BLaER1 treated with 17β-estradiol and CSF1 and Interleukin-3, amounts not matched to agents 10 nM and 100 nM (cell line): ENCODE measurements at regions not wholly inside any gene's neighbourhood (a gene's known extent, or its start where the extent isn't known, plus 50 kb on each side); places are given as distances from the start of the nearest gene placed in this dataset.

Experiments
- H3K27ac ChIP-seq, 11 experiments: shearing (Covaris generic); formaldehyde crosslinking; 2 replicates each; pipeline ENCODE4 v1.8.1; 2022
- H3K27me3 ChIP-seq, 11 experiments: shearing (Covaris generic); formaldehyde crosslinking; 2 replicates each; pipeline ENCODE4 v1.8.1; 2022
- H3K36me3 ChIP-seq, 11 experiments: shearing (Covaris generic); formaldehyde crosslinking; 2 replicates each; pipeline ENCODE4 v1.8.1; 2022
- H3K4me1 ChIP-seq, 10 experiments: shearing (Covaris generic); formaldehyde crosslinking; 2 replicates each; pipeline ENCODE4 v1.8.1; 2022
- H3K4me2 ChIP-seq, 11 experiments: shearing (Covaris generic); formaldehyde crosslinking; 2 replicates each; pipeline ENCODE4 v1.8.1; 2022
- H3K4me3 ChIP-seq, 10 experiments: shearing (Covaris generic); formaldehyde crosslinking; 2 replicates each; pipeline ENCODE4 v1.8.1; 2022
- H3K9ac ChIP-seq, 11 experiments: shearing (Covaris generic); formaldehyde crosslinking; 2 replicates each; pipeline ENCODE4 v1.8.1; 2022
- H3K9me3 ChIP-seq, 11 experiments: shearing (Covaris generic); formaldehyde crosslinking; replicated peaks in 1 of 11; 2 replicates each; pipeline ENCODE4 v1.8.1; 2022
- H4K20me1 ChIP-seq, 11 experiments: shearing (Covaris generic); formaldehyde crosslinking; 2 replicates each; pipeline ENCODE4 v1.8.1; 2022
- Cebpa-rat ChIP-seq, 11 experiments: shearing (Covaris generic); IDR thresholded peaks; 2 replicates each; pipeline ENCODE4 v1.8.1; 2022

DNA sequence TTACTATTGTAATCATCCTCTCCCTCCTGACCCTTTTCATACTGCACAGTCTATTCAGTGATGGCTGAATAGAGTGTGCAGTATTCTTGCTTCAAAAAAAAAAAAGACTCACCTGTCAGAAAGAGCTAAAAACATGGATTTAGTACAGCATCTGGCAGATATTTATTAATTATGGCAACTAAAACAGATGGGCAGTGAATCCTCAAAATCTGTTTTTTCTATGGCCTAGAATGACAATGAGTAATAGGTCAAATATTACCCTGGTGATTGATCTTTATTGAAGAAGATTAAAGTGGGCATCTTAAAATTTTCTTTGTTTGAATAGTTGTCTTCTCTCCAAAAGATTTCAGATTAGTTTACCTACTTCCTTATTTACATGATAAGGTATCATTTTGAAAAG, 543.6 kb downstream of the FOXG1 start:
- Histone ChIP-seq H3K9ac (no peak overlapping the region), H3K9me3 (no peaks in the 10 kb centered on the region), H3K27ac (no peak overlapping the region), H4K20me1 (no peaks in the 10 kb centered on the region), H3K36me3 (no peaks in the 10 kb centered on the region), H3K4me1 (no peaks in the 10 kb centered on the region), H3K27me3 (no peaks in the 10 kb centered on the region), H3K4me3 (no peak overlapping the region), H3K4me2 (no peak overlapping the region)
- no peak for TF ChIP-seq Cebpa-rat (IDR thresholded peaks at IDR 0.05)

DNA sequence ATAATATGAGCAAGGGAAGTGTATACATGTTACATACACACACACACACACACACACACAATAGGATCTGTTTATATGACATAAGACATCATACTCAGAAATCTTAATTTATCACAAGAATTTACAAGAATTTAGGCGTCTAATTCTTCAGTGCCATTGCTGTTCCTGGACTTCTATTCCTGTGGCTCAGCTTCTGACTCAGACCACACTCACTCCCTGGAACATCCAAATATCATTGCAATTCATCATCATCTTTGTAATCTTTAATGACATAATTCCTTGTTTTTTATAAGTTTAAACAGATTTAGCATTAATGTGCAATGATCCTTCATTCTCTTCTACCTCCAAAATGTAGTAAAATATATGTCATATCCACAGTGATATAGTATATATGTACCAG, 544.2 kb downstream of the FOXG1 start:
- no peaks in the 10 kb centered on the region for H3K4me1 ChIP-seq
- no peaks in the 10 kb centered on the region for H3K9me3 ChIP-seq
- H4K20me1 ChIP-seq: no peaks in the 10 kb centered on the region
- TF ChIP-seq Cebpa-rat (IDR thresholded peaks at IDR 0.05): no peak
- H3K9ac ChIP-seq: no peak overlapping the region
- H3K4me2 ChIP-seq: no peak overlapping the region
- H3K36me3 ChIP-seq: no peaks in the 10 kb centered on the region
- H3K27ac ChIP-seq: no peak overlapping the region
- no peaks in the 10 kb centered on the region for H3K27me3 ChIP-seq
- H3K4me3 ChIP-seq: no peak overlapping the region

DNA sequence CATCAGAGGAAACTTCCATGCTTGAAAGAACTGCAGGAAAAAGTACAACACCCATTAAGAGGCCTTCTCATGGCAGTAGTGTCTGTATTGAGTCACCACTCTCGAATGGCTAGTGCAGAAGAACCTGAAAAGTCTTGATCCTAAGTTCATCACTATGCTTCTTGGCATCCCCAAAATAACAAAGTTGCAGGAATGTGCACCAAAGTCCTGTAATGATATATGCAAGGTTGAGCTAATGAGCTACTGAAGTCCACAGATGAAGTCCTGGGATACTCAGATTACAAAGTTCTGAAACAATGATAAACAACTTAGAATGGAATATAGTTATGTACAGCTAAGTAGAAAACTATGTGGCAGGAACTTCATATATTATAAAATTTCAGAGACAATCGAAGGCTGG, 545.4 kb downstream of the FOXG1 start:
- TF ChIP-seq Cebpa-rat (IDR thresholded peaks at IDR 0.05): no peak

DNA sequence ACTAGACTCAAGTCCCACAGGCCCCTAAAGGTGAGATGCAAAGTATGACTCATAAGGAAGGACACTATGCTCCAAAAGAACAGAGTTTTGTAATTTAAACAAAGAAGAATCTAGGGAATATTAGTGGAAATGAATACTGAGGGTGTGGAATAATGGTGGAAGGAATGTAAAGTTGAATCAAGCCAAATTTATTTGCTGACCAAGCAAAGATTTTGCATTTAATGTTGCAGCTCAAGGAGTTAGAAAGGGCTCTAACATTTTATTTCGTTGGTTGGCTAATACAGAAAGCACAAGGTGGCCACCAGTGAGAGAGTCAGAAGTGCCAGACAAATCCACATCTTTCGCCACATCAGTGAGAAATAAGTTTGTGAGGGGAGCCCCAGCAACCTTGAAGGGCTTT, 550.3 kb downstream of the FOXG1 start:
- H3K27me3 ChIP-seq: no peaks in the 10 kb centered on the region
- no peak overlapping the region for H3K9ac ChIP-seq
- no peaks in the 10 kb centered on the region for H3K36me3 ChIP-seq
- H3K27ac ChIP-seq: no peak overlapping the region
- no peaks in the 10 kb centered on the region for H3K4me1 ChIP-seq
- H4K20me1 ChIP-seq: no peaks in the 10 kb centered on the region
- no peaks in the 10 kb centered on the region for H3K9me3 ChIP-seq
- no peak for TF ChIP-seq Cebpa-rat (IDR thresholded peaks at IDR 0.05)
- H3K4me2 ChIP-seq: no peak overlapping the region
- H3K4me3 ChIP-seq: no peak overlapping the region

More for the DNA sequence above, 545.4 kb downstream of the FOXG1 start:
- no peaks in the 10 kb centered on the region for H3K4me1 ChIP-seq
- H3K27me3 ChIP-seq: no peaks in the 10 kb centered on the region
- no peaks in the 10 kb centered on the region for H3K9me3 ChIP-seq
- H3K4me2 ChIP-seq: no peak overlapping the region
- no peak overlapping the region for H3K27ac ChIP-seq
- no peaks in the 10 kb centered on the region for H3K36me3 ChIP-seq
- H3K9ac ChIP-seq: no peak overlapping the region
- H3K4me3 ChIP-seq: no peak overlapping the region
- no peaks in the 10 kb centered on the region for H4K20me1 ChIP-seq

DNA sequence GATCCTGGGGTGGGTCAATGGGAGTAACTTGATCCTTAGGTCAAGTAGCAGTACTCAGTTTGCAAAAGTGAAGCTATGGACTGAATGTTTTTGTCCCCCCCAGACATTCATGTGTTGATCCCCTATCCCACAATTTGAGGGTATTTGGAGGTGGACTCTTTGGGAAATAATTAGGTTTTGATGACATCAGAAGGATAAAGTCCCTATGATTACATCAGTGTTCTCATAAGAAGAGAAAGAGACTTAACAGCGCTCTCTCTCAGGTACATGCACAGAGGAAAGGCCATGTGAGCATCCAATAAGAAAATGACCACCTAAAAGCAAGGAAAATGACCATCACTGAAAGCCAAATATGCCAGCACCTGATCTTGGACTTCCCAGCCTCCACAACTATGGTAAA, 550.8 kb downstream of the FOXG1 start:
- Histone ChIP-seq H3K27ac (no peak overlapping the region), H3K4me2 (no peak overlapping the region), H3K9ac (no peak overlapping the region), H3K9me3 (no peaks in the 10 kb centered on the region), H4K20me1 (no peaks in the 10 kb centered on the region), H3K27me3 (no peaks in the 10 kb centered on the region), H3K4me3 (no peak overlapping the region), H3K4me1 (no peaks in the 10 kb centered on the region), H3K36me3 (no peaks in the 10 kb centered on the region)
- TF ChIP-seq Cebpa-rat (IDR thresholded peaks at IDR 0.05): no peak

DNA sequence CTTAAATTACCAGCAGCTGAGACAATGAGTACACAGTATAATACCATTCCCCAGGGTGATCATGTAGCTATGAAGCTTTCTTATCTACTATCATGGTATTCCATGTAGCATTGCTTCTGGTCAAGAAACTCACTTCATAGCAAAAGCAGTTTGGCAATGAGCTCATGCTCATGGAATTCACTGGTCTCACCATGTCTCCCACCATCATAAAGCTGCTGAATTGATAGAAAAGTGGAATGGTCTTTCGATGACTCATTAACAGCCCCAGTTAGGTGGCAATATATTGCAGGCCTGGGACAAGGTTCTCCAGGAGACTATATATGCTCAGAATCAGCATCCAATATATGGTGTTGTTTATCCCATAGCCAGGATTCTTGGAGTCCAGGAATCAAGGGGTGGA, 553.7 kb downstream of the FOXG1 start:
- no peak for TF ChIP-seq Cebpa-rat (IDR thresholded peaks at IDR 0.05)
- Histone ChIP-seq H3K9ac (no peak overlapping the region), H3K36me3 (no peaks in the 10 kb centered on the region), H3K27ac (no peak overlapping the region), H3K4me3 (no peak overlapping the region), H4K20me1 (no peaks in the 10 kb centered on the region), H3K27me3 (no peaks in the 10 kb centered on the region), H3K4me2 (no peak overlapping the region), H3K9me3 (no peaks in the 10 kb centered on the region), H3K4me1 (no peaks in the 10 kb centered on the region)

DNA sequence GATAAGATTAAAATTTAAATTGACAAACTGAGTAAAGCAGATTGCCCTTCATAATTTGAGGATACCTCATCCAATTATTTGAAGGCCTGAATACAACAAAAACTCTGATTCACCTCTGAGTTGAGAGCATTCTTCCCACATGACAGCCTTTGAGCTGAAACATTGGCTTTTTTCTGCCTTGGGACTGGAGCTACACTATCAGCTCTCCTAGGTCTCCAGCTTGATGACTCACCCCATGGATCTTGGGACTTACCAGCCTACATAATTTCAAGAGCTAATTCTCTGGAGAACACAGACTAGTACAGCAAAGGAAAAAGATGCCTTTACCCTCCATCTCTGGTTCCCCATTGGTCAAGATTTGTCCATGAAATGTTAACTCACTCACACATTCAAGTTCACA, 555.1 kb downstream of the FOXG1 start:
- no peaks in the 10 kb centered on the region for H3K36me3 ChIP-seq
- H3K4me3 ChIP-seq: no peak overlapping the region
- no peaks in the 10 kb centered on the region for H3K4me1 ChIP-seq
- H4K20me1 ChIP-seq: no peaks in the 10 kb centered on the region
- no peaks in the 10 kb centered on the region for H3K9me3 ChIP-seq
- no peak for TF ChIP-seq Cebpa-rat (IDR thresholded peaks at IDR 0.05)
- H3K27ac ChIP-seq: no peak overlapping the region
- H3K9ac ChIP-seq: no peak overlapping the region
- no peak overlapping the region for H3K4me2 ChIP-seq
- H3K27me3 ChIP-seq: no peaks in the 10 kb centered on the region

DNA sequence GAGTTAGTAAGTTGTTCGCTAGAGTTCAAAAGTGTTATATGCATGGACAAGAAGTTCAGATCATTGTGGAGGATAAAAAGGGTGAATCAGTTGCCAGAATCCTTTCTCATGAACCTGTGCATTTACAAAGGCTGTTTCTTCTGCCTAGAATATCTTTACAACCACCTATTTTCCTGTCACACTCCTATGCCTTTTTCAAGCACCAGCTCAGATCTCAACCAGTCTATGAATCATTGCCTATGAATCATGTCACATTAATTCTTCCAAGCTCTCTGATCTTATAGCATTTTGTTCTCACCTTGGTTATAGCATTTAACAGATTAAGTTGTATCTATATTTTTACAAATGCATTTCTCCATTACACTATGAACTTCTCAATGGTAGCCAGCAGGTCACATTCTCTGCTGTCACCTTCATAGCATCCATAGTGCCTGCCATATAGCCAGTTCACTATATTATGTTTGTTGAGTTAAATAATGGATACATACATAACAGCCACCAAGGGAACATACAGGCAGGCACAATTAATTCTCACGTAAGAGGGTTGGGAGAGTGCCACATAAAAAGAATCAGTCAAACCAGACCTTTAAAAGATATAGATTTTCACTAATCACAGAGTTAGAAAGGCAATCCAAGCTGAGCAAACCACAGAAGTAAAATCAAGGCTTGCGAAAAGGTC, 573.0 kb downstream of the FOXG1 start:
- Histone ChIP-seq H3K4me1 (no peaks in the 10 kb centered on the region), H4K20me1 (no peaks in the 10 kb centered on the region), H3K4me3 (no peak overlapping the region), H3K9me3 (no peaks in the 10 kb centered on the region), H3K4me2 (no peak overlapping the region), H3K36me3 (no peaks in the 10 kb centered on the region), H3K27ac (no peak overlapping the region), H3K27me3 (no peaks in the 10 kb centered on the region), H3K9ac (no peak overlapping the region)
- no peak for TF ChIP-seq Cebpa-rat (IDR thresholded peaks at IDR 0.05)

DNA sequence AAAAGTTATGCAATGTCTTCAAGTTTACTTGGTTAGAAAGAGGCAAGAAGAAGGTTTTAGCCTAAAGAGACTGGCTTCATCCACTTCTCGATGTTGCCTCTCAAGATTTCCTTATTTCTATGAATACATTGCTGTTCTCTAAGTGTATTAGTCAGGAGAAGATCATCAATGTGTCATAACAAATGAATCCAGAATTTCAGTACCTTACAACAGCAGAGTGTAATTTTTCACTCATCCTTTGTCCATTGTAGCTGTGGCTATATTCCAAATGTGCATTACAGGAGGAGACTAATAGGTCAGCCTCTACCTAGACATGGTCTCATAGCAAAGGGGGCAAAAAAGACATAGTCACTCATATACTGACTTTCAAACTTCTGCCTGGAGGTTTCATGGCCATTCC, 579.1 kb downstream of the PRKD1 start:
- Histone ChIP-seq H3K4me3 (no peak overlapping the region), H3K9me3 (no peaks in the 10 kb centered on the region), H3K27ac (no peak overlapping the region), H3K9ac (no peak overlapping the region), H3K36me3 (no peaks in the 10 kb centered on the region), H4K20me1 (no peaks in the 10 kb centered on the region), H3K27me3 (no peaks in the 10 kb centered on the region), H3K4me2 (no peak overlapping the region), H3K4me1 (no peaks in the 10 kb centered on the region)
- TF ChIP-seq Cebpa-rat (IDR thresholded peaks at IDR 0.05): no peak

DNA sequence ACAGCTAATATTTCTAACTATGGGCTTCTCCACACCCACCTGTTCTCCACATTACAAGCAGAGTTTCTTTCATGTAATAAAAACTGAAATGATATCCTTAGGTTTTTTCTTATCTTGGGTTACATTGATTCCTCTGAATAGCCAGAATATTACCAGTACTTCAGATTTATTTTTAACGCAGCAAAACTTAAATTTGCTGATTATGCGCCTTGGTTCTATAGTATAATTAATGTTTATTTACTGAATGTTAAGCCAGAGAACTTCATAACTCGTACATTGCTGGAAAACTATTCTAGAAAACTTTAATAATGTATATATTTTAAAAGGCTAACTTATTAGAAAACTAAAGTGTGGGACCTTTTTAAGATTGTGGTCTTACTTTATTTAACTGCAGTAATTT, 577.2 kb downstream of the PRKD1 start:
- H3K9ac ChIP-seq: no peak overlapping the region
- H3K4me2 ChIP-seq: no peak overlapping the region
- no peak overlapping the region for H3K27ac ChIP-seq
- no peaks in the 10 kb centered on the region for H3K36me3 ChIP-seq
- H3K4me1 ChIP-seq: no peaks in the 10 kb centered on the region
- H3K27me3 ChIP-seq: no peaks in the 10 kb centered on the region
- no peak for TF ChIP-seq Cebpa-rat (IDR thresholded peaks at IDR 0.05)
- H3K9me3 ChIP-seq: no peaks in the 10 kb centered on the region
- H4K20me1 ChIP-seq: no peaks in the 10 kb centered on the region
- H3K4me3 ChIP-seq: no peak overlapping the region
